ENCODE measurements at regions not wholly inside any gene's neighbourhood (a gene's known extent, or its start where the extent isn't known, plus 50 kb on each side); places are given as distances from the start of the nearest gene placed in this dataset.

DNA sequence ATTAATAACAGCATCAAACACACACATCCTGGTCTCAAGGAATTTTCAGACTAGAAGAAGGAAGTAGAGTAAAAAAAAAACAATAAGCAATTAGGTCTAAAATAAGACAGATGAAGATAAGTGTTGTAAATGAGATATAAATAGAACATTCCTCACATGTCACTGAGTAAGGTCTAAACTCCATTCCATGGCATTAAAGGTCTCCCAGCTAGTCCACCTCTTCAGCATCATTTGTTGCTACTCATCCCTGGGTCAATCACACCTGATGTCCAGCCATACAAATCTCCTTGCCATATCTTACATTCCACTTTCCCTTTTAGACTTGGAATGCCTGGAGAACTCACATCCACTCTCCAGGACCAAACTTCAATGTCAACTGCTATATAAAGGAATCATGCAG is 214.1 kb upstream of the KLF4 start:
- in situ Hi-C loops (cut with HindIII; ENCODE audit: extremely low pct_ligation_motif_present, low pct_unique_long_range_greater_than_20kb), result no loop called here
- CTCF ChIA-PET (ENCODE audit: low intra/inter-chr PET ratio, low total read pairs), result no interaction called here
- Histone ChIP-seq H2AFZ (ENCODE audit: low read length) (no peak overlapping the region), H3K4me1 (ENCODE audit: insufficient read depth, low read length) (no peaks in the 10 kb centered on the region), H3K36me3 (replicated peaks in 1 of 2; ENCODE audit: control insufficient read depth in 1 of 2, insufficient read depth in 2 of 2, low read length in 2 of 2) (no peaks in the 10 kb centered on the region), H3K4me3 (replicated peaks in 1 of 3; ENCODE audit: insufficient read depth in 1 of 3, low read depth in 2 of 3, low read length in 3 of 3) (no peak overlapping the region), H3K9ac (ENCODE audit: insufficient read depth, low read depth, low read length) (no peak overlapping the region), H3K9me3 (ENCODE audit: low read length) (no peaks in the 10 kb centered on the region), H3K27me3 (ENCODE audit: control insufficient read depth in 1 of 2, insufficient read depth in 2 of 2, low read length in 2 of 2) (no peaks in the 10 kb centered on the region), H3K79me2 (ENCODE audit: insufficient read depth, low read length) (no peaks in the 10 kb centered on the region), H3K27ac (ENCODE audit: extremely low read length, insufficient read depth, low read length) (no peak overlapping the region), H4K20me1 (ENCODE audit: insufficient read depth, low read length) (no peaks in the 10 kb centered on the region), H3K4me2 (ENCODE audit: low read depth, low read length) (no peak overlapping the region)
- POLR2A ChIA-PET, result no interaction called here
- DNase-seq (ENCODE audit: low spot score) (no peak), ATAC-seq (no peak), FAIRE-seq (no peak)
- intact Hi-C loops (cut with micrococcal nuclease; ENCODE audit: unreplicated experiment), result no loop called here
- no TSS peak for BruUV-seq (replicated peaks)
- TF ChIP-seq, protein P1, sequence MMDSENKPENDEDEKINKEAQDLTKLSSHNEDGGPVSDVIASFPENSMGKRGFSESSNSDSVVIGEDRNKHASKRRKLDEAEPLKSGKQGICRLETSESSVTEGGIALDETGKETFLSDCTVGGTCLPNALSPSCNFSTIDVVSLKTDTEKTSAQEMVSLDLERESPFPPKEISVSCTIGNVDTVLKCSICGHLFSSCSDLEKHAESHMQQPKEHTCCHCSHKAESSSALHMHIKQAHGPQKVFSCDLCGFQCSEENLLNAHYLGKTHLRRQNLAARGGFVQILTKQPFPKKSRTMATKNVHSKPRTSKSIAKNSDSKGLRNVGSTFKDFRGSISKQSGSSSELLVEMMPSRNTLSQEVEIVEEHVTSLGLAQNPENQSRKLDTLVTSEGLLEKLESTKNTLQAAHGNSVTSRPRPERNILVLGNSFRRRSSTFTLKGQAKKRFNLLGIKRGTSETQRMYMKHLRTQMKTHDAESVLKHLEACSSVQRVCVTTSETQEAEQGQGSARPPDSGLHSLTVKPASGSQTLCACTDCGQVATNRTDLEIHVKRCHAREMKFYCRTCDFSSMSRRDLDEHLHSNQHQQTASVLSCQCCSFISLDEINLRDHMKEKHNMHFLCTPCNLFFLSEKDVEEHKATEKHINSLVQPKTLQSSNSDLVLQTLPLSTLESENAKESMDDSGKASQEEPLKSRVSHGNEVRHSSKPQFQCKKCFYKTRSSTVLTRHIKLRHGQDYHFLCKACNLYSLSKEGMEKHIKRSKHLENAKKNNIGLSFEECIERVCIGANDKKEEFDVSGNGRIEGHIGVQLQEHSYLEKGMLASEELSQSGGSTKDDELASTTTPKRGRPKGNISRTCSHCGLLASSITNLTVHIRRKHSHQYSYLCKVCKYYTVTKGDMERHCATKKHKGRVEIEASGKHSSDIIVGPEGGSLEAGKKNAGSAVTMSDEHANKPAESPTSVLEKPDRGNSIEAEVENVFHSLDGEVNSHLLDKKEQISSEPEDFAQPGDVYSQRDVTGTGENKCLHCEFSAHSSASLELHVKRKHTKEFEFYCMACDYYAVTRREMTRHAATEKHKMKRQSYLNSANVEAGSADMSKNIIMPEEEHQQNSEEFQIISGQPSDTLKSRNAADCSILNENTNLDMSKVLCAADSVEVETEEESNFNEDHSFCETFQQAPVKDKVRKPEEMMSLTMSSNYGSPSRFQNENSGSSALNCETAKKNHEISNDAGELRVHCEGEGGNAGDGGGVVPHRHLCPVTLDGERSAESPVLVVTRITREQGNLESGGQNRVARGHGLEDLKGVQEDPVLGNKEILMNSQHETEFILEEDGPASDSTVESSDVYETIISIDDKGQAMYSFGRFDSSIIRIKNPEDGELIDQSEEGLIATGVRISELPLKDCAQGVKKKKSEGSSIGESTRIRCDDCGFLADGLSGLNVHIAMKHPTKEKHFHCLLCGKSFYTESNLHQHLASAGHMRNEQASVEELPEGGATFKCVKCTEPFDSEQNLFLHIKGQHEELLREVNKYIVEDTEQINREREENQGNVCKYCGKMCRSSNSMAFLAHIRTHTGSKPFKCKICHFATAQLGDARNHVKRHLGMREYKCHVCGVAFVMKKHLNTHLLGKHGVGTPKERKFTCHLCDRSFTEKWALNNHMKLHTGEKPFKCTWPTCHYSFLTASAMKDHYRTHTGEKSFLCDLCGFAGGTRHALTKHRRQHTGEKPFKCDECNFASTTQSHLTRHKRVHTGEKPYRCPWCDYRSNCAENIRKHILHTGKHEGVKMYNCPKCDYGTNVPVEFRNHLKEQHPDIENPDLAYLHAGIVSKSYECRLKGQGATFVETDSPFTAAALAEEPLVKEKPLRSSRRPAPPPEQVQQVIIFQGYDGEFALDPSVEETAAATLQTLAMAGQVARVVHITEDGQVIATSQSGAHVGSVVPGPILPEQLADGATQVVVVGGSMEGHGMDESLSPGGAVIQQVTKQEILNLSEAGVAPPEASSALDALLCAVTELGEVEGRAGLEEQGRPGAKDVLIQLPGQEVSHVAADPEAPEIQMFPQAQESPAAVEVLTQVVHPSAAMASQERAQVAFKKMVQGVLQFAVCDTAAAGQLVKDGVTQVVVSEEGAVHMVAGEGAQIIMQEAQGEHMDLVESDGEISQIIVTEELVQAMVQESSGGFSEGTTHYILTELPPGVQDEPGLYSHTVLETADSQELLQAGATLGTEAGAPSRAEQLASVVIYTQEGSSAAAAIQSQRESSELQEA (CRISPR knock-in tag; IDR thresholded peaks at IDR 0.05; ENCODE audit: not compliant biosample characterization), result no peak
- TF ChIP-seq ZNF879 (CRISPR knock-in tag; IDR thresholded peaks at IDR 0.05) (no peak), SNAPC5 (CRISPR knock-in tag; IDR thresholded peaks at IDR 0.05; ENCODE audit: borderline replicate concordance) (no peak), KLF15 (CRISPR knock-in tag; IDR thresholded peaks at IDR 0.05; ENCODE audit: borderline replicate concordance) (no peak), ZNF564 (CRISPR knock-in tag; IDR thresholded peaks at IDR 0.05) (no peak)
- TF ChIP-seq, protein P2, sequence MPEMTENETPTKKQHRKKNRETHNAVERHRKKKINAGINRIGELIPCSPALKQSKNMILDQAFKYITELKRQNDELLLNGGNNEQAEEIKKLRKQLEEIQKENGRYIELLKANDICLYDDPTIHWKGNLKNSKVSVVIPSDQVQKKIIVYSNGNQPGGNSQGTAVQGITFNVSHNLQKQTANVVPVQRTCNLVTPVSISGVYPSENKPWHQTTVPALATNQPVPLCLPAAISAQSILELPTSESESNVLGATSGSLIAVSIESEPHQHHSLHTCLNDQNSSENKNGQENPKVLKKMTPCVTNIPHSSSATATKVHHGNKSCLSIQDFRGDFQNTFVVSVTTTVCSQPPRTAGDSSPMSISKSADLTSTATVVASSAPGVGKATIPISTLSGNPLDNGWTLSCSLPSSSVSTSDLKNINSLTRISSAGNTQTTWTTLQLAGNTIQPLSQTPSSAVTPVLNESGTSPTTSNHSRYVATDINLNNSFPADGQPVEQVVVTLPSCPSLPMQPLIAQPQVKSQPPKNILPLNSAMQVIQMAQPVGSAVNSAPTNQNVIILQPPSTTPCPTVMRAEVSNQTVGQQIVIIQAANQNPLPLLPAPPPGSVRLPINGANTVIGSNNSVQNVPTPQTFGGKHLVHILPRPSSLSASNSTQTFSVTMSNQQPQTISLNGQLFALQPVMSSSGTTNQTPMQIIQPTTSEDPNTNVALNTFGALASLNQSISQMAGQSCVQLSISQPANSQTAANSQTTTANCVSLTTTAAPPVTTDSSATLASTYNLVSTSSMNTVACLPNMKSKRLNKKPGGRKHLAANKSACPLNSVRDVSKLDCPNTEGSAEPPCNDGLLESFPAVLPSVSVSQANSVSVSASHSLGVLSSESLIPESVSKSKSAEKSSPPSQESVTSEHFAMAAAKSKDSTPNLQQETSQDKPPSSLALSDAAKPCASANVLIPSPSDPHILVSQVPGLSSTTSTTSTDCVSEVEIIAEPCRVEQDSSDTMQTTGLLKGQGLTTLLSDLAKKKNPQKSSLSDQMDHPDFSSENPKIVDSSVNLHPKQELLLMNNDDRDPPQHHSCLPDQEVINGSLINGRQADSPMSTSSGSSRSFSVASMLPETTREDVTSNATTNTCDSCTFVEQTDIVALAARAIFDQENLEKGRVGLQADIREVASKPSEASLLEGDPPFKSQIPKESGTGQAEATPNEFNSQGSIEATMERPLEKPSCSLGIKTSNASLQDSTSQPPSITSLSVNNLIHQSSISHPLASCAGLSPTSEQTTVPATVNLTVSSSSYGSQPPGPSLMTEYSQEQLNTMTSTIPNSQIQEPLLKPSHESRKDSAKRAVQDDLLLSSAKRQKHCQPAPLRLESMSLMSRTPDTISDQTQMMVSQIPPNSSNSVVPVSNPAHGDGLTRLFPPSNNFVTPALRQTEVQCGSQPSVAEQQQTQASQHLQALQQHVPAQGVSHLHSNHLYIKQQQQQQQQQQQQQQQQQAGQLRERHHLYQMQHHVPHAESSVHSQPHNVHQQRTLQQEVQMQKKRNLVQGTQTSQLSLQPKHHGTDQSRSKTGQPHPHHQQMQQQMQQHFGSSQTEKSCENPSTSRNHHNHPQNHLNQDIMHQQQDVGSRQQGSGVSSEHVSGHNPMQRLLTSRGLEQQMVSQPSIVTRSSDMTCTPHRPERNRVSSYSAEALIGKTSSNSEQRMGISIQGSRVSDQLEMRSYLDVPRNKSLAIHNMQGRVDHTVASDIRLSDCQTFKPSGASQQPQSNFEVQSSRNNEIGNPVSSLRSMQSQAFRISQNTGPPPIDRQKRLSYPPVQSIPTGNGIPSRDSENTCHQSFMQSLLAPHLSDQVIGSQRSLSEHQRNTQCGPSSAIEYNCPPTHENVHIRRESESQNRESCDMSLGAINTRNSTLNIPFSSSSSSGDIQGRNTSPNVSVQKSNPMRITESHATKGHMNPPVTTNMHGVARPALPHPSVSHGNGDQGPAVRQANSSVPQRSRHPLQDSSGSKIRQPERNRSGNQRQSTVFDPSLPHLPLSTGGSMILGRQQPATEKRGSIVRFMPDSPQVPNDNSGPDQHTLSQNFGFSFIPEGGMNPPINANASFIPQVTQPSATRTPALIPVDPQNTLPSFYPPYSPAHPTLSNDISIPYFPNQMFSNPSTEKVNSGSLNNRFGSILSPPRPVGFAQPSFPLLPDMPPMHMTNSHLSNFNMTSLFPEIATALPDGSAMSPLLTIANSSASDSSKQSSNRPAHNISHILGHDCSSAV (CRISPR knock-in tag; IDR thresholded peaks at IDR 0.05; ENCODE audit: borderline replicate concordance), result no peak
- TF ChIP-seq, protein P3, sequence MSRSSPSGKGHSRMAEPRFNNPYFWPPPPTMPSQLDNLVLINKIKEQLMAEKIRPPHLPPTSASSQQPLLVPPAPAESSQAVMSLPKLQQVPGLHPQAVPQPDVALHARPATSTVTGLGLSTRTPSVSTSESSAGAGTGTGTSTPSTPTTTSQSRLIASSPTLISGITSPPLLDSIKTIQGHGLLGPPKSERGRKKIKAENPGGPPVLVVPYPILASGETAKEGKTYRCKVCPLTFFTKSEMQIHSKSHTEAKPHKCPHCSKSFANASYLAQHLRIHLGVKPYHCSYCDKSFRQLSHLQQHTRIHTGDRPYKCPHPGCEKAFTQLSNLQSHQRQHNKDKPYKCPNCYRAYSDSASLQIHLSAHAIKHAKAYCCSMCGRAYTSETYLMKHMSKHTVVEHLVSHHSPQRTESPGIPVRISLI (CRISPR knock-in tag; IDR thresholded peaks at IDR 0.05; ENCODE audit: borderline replicate concordance), result no peak

All from HepG2 (cell line).